RCC 7860 (cell line): ENCODE measurements at regions not wholly inside any gene's neighbourhood (a gene's known extent, or its start where the extent isn't known, plus 50 kb on each side); places are given as distances from the start of the nearest gene placed in this dataset.
"Not testable (repeated sequence)": the region's sequence is repeated elsewhere in the genome, so short reads cannot be mapped to it uniquely, and the experiment has no call there.

Experiments
- DNase-seq: peaks from one replicate; pipeline ENCODE4 v3.0.0-alpha.2; 2015; ENCODE audit warnings: low spot score
- FAIRE-seq: peaks from 2 replicates; lab custom pipeline; 2012; peaks lifted over from hg19 to GRCh38; lab: Jason Lieb, UNC

DNA sequence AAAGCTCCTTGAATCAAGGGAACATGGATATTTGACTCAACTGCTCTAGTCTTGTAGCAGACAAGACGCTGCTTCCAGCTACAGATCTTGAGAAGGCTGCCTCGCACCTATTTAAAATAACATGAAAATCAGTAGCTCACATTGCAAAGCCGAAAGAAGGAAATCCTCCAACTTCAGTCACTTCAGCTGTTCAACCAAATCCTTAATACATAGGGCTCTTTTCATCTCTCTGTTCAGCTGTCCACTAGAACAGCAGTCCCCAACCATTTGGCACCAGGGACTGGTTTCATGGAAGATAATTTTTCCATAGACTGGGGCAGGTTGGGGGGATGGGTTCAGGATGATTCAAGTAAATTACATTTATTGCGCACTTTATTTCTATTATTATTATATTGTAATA is 1116.0 kb upstream of the TMEM132C start:
- DNase-seq (no peak), FAIRE-seq (no peak)

DNA sequence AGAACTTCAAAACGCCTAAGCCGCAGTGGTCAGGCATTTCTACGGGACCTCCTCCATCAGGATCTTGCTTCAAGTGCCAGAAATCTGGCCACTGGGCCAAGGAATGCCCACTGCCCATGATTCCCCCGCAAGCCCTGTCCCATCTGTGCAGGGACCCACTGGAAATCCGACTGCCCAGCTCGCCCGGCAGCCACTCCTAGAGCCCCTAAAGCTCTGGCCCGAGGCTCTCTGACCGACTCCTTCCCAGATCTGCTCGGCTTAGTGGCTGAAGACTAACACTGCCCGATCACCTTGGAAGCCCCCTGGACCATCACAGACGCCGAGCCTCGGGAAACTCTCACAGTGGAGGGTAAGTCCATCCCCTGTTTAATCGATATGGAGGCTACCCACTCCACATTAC is 1113.0 kb upstream of the TMEM132C start:
- DNase-seq = no peak
- FAIRE-seq = no peak

DNA sequence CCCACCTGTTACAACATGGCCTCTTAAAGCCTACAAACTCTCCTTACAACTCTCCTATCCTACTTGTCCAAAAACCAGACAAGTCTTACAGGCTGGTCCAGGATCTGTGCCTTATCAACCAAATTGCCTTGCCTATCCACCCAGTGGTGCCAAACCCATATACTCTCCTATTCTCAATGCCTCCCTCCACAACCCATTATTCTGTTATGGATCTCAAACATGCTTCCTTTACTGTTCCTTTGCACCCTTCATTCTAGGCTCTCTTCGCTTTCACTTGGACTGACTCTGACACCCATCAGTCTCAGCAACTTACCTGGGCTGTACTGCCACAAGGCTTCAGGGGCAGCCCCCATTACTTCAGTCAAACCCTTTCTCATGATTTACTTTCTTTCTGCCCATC is 1112.1 kb upstream of the TMEM132C start:
- not testable (repeated sequence) for FAIRE-seq

DNA sequence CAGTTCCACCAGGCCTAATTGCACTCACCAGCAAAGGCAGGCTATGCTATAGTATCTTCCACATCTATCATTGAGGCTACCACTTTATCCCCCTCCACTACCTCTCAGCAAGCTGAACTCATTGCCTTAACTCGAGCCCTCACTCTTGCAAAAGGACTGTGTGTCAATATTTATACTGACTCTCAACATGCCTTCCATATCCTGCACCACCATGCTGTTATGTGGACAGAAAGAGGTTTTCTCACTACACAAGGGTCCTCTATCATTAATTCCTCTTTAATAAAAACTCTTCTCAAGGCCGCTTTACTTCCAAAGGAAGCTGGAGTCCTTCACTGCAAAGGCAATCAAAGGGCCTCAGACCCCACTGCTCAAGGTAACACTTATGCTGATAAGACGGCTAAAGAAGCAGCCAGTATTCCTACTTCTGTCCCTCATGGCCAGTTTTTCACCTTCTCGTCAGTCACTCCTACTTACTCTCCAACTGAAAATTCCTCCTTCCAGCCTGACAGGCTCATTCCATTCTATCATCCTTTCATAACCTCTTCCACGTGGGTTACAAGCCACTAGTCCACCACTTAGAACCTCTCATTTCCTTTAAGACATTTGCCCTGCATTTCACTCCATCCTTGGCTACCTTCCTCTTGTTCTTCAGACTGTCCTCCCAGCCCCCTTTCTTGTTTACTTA is 1110.9 kb upstream of the TMEM132C start:
- not testable (repeated sequence) for DNase-seq, FAIRE-seq

More for the DNA sequence above, 1112.1 kb upstream of the TMEM132C start:
- not testable (repeated sequence) for DNase-seq

DNA sequence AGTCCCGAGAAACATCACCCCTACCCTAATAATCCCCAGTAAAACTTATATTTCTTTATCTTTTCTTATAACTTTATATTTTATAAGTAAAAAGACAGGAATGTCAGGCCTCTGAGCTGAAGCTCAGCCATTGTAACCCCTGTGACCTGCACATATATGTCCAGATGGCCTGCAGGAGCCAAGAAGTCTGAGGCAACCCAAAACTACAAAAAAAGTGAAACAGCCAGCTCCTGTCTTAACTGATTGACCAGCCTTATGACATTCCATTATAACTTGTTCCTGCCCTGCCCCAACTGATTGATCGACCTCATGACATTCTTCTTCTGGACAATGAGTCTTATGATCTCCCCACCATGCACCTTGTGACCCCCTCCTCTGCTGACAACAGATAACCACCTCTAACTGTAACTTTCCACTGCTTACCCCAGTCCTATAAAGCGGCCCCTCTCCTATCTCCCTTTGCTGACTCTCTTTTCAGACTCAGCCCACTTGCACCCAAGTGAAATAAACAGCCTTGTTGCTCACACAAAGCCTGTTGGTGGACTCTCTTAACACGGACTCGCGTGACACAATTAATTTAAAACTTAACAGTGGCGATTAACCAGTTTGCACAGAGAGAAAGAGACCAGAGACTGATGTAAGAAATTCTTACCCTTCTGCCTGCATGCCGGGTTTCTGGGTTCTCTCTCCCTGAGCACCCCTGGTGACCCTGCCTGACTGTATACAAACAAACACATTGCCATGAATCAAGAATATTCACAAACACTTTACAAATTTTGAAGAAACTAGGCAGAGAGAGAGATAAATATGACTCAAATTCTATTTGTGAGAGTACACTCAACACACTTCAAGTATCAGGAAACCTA is 1109.2 kb upstream of the TMEM132C start:
- DNase-seq, FAIRE-seq: not testable (repeated sequence)

DNA sequence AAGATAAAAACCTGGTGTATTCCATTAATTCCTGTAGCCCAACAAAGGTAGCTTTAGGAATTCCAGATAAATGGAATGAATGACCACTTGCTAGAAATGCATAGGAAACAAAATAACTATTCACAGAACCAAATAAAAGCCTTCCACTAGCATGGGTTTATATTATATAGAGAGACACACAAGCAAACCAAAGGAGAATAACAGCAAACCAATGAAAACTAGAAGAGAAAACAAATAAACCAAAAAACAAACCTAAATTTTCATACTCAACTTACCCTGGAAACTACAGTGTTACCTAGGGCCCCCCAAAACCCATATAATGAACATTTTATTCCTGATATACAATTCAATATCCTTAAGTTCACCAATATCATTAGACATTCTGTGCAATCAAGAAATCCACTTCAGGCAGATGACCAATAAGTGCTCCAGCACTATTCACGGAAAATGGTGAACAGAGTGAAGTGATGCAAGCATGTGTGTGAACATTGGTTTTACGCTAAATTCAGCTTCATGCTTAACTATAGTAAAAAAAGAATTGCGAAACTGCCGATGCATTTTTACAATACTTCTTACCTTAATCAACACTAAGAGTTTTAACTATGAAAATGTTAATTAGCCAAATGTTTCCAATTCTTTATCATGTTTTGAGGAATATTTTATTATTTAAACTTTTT is 1108.4 kb upstream of the TMEM132C start:
- FAIRE-seq = no peak
- DNase-seq = no peak

DNA sequence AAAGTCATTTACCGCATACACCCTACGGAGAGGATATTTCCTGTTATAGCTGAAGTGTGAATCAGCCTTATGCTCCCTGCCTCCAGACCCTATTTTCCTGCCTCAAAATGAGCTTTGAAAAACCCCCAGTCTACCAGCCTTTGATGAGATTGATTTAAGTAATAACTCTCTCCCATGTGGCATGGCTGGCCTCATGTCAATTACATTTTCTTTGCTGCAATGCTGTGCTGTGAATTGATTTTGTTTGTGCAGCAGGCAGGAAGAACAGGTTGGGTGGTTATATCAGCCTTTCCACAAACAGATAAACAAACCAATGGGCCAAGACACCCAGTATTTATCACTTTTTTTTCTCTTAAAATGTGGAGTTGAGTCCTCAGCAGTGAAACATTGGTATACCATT is 1105.5 kb upstream of the TMEM132C start:
- no peak for FAIRE-seq
- DNase-seq = no peak

DNA sequence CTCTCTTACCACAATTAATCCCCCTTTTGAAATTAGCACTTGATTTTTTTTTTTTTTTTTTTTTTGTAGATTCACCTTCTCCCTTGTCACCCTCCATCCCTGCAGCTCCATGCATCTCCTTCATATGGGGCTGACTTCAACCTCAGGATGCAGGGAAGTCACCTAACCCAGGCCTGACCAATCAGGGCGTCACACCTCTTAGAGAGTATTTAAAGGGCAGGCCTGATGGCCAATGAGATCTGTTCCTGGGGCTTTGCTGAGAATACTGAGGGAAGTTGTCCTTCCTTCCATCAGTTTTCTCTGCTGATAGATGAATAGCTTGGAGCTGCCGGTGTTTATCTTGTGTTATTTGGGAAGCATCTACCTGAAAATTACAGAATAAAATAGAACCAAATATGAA is 1104.7 kb upstream of the TMEM132C start:
- DNase-seq (no peak), FAIRE-seq (no peak)

DNA sequence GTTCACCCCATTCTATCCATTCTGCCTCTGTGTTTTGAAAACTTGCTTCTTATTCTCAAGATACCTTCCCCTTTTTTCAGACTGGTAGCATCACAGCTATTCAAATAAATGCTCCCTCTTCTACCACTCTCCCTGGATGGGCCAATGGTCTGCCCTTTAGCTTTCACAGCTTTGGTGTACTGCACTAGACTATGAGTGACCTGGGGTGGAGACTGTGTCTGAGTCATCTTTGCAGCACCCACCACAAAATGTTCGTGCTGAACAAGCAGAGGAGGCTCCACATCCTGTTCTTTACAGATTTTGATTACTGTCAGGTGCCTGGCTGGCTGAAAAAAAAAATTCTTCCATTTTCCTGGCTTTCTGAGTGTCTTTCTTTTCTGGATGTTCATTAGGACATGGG is 1104.1 kb upstream of the TMEM132C start:
- FAIRE-seq (peak; percentile 59), DNase-seq (peak; percentile 52)

DNA sequence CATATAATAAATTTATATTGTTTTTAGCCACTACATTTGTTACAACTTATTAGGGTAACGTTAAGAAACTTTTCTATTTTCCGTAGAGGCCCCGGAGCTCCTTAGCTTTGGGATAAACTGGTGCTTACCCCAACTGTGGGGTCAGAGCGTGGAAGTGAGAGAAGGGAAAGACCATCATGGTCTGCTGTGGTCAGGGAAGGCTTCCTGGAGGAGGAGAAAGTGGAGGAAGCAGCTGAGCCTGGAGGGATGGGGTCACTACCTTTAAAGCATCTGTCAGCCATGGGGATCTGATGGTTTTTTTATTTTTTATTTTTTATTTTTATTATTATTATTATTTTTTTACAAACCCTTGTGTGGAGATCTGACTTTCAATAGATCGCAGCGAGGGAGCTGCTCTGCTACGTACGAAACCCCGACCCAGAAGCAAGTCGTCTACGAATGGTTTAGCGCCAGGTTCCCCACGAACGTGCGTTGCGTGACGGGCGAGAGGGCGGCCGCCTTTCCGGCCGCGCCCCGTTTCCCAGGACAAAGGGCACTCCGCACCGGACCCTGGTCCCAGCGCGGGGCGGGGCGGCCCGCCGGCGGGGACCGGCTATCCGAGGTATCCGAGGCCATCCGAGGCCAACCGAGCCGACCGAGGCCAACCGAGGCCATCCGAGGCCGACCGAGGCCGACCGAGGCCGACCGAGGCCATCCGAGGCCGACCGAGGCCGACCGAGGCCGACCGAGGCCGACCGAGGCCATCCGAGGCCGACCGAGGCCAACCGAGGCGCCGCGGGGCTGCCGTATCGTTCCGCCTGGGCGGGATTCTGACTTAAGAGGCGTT is 1101.2 kb upstream of the TMEM132C start:
- peak; percentile 69 for DNase-seq
- no peak for FAIRE-seq

DNA sequence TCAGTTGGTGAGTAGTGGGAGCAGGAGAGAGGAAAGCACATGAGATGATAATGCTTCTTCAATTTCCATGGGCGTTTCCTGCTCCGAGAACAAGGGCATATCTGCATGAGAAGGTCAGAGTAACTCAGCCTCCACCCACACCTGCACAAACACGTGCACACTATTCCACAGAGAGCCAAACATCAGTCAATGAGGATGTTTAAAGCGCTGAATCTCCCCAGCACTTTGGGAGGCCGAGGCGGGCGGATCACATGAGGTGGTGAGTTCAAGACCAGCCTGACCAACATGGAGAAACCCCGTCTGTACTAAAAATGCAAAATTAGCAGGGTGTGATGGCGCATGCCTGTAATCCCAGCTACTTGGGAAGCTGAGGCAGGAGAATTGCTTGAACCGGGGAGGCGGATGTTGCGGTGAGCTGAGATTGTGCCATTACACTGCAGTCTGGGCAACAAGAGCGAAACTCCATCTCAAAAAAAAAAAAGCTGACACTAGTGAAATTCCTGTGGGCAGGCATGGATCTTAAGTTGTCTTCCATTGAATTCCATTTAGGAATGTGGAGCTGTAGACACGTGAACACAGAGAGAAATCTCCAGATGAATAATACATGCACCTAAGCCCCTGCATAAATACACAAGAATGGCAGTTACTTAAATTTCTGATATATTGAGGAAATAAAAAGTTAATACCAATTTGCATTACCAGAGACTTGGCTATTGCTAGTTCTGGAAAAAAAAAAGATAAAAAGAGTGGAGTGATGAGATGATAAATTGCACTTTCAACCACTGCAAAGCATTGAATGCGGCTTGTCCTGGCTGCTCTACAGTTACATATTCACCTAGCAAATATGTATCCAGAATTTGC is 1097.4 kb upstream of the TMEM132C start:
- DNase-seq (no peak), FAIRE-seq (no peak)

DNA sequence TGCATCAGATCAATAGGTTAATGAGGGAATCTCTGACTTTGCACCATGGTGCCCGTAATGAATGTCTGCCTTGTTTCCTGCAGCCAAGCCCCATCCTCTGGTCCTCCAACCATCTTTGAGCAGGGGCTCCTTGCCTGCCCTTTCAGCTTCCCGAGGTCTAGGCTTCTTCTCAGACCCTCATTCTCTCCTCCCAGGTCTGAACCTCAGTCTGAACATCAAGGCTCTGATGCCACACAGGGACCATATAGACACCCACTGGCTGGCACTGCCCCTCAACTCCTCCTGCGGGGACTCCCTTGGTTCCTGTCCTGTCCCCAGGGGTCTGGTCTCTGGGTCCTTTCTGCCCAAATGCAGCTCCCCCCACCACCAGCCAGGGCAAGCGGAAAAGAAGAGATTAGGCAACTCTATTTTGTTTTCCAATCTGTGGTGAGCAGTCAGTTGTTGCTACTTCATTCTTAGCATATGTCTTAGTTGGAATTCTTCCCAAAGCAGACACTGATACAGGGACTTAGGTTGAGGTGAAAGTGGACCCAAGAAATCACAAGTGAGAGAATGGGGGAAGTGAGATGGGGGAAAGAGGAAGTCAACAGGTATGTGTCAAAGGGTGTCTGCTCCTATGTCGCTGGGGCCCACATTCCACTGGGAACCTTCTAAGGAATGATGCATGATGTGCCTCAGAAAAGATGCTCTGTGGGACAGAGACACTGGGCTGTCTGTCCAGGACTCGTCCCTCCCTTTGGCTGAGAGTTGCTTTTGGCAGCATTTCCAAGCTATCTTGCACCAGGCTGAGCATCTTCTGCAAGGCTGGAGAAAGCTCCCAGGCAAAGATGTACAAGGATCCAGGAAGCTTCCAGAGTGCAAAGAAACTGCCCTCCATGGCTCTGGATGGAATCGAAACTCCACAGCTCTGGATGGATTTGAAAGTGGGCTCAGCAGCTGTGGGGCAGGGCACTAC is 1096.5 kb upstream of the TMEM132C start:
- no peak for DNase-seq
- no peak for FAIRE-seq

DNA sequence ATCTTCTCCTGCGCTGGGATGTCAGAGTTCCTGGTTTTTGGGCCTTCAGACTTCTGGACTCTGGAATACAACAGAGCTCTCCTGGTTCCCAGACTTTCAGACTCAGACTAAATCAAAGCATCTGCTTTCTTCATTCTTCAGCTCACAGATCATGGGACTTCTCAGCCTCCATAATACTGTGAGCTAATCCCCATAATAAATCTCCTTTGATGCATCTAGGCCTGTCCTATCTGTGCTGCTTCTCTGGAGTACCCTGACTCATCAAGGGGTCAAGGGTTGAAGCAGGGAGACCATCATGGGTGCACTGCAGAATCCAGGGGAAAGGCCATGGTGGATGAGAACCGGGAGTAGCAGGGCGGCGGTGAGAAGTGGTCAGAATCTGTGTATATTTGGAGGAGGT is 1094.1 kb upstream of the TMEM132C start:
- FAIRE-seq (no peak), DNase-seq (no peak)

DNA sequence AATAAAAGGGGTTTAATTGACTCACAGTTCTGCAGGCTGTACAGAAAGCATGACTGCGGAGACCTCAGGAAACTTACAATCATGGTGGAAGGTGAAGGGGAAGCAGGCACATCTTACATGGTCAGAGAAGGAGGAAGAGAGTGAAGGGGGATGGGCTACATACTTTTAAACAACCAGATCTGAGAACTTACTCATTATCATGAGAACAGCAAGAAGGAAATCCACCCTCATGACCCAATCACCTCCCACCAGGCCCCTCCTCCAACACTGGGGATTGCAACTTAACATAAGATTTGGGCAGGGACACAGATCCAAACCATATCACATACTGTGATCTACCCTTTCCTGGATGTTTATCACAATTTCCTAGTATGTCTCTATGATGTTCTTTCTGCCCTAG is 1093.0 kb upstream of the TMEM132C start:
- not testable (repeated sequence) for DNase-seq, FAIRE-seq

DNA sequence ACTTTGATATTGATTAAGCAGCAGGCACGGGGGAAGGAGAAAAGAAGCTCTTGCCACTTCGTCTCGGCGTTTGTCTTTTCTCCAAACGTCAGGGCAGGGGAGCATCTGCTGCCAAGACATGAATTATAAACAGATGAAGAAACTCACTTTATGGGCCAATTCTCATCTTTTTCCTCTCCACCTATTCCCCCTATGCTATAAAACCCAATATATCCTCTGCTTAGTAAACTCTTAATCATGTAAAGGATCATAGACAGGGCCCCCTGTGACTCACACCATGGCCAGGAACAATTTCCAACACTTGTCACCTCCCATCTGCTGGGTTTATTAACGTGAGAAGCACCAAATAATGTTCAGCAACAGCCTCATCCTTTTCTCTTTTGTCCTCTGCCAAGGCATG is 1092.1 kb upstream of the TMEM132C start:
- DNase-seq (no peak), FAIRE-seq (no peak)

DNA sequence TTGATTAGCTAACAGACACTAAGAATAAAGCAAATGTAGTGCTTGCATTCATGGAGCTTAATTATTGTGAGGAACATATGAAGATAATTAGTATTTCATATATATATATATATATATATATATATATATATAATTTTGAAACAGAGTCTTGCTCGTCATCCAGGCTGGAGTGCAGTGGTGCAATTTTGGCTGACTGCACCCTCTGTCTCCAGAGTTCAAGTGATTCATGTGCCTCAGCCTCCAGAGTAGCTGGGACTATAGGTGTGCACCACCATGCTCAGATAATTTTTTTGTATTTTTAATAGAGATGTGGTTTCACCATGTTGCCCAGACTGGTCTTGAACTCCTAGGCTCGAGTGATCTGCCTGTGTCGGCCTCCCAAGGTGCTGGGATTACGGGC is 1091.6 kb upstream of the TMEM132C start:
- no peak for FAIRE-seq

DNA sequence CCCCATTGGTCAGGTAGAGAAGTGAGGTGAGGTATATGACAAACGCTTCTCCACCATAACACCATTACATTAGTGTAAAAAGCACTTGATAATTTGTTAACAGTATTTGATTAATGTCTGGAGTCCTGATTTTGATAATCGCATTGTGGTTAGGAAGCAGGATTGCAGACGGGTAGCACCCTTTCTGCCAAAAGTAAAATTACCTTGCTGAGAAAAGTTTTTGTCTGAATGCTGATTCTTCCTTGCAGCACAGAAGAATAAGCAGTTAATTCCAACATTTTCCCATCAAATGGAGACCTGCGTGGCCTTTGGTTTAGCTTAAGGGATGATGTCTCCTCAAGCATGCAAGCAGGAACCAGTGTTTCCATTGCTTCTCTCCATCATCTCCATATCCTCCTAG is 1090.2 kb upstream of the TMEM132C start:
- FAIRE-seq (no peak), DNase-seq (no peak)

More for the DNA sequence above, 1091.6 kb upstream of the TMEM132C start:
- DNase-seq = no peak

DNA sequence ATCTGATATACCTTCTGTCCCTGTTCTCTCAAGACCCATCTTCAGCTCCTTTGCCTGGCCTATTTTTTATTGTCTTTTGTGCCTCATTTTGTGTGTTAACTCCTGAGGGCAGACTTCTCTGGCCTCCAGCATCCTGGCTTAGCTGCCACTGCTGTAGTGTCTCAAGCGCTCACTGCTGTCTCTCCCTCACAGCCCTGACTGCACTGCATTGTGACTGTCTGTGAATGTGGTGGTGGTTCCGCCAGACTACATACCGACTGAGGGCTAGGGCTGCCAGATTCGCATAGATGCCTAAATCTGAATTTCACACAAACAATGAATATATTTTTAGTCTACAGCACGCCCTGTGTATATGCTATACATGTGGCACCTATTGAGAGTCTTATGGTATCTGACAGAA is 1088.9 kb upstream of the TMEM132C start:
- FAIRE-seq = no peak

DNA sequence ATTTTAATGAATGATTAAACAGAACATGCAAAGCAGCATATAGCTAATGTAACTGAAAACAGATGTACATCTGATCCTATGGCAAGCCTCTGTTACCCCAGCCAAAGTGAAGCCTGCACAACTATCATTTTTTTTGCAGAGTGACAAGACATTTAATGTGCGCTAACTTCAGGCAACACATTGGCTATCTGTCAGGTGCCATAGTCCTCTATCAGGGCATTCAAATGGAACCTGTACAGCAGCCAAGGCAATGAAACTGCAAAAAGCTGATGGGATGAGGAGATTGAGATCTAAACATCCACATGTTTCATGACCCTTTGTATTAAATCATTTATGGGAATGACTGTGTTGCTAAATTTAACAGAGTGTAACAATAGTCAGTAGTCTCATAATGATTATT is 1088.5 kb upstream of the TMEM132C start:
- FAIRE-seq (no peak), DNase-seq (no peak)

More for the DNA sequence above, 1088.9 kb upstream of the TMEM132C start:
- DNase-seq = no peak
